WTC11 (cell line): ENCODE measurements at regions not wholly inside any gene's neighbourhood (a gene's known extent, or its start where the extent isn't known, plus 50 kb on each side); places are given as distances from the start of the nearest gene placed in this dataset.
"Not testable (repeated sequence)": the region's sequence is repeated elsewhere in the genome, so short reads cannot be mapped to it uniquely, and the experiment has no call there.

Experiments used
- ATAC-seq: fragments of 200-7000 bp; cut with Tn5 transposase; 2 replicates; pipeline ENCODE4 v1.10.0; 2021; ENCODE audit warnings: mild to moderate bottlenecking, moderate library complexity
- CTCF ChIA-PET: fragments of 300-600 bp; sonication (Branson Sonifier 250); formaldehyde crosslinking; loops from one replicate; lab custom pipeline; 2021; ENCODE audit warnings: antibody characterized with exemption; lab: Charles Lee
- POLR2A ChIA-PET: fragments of 350-600 bp; sonication (Branson Sonifier 250); formaldehyde crosslinking; loops from one replicate; lab custom pipeline; 2021; ENCODE audit warnings: antibody characterized with exemption; lab: Charles Lee
- DNase-seq: peaks from one replicate; pipeline ENCODE4 v3.0.0; 2021; ENCODE audit warnings: low spot score
- H3K27ac Mint-ChIP-seq: 2 replicates; pipeline ENCODE4 v1.8.0; 2021; ENCODE audit warnings: mixed read lengths
- H3K27me3 Mint-ChIP-seq: 2 replicates; pipeline ENCODE4 v1.8.0; 2021; ENCODE audit warnings: low read depth, mild to moderate bottlenecking, moderate library complexity, mixed read lengths
- H3K36me3 Mint-ChIP-seq: 2 replicates; pipeline ENCODE4 v1.8.0; 2021; ENCODE audit warnings: mixed read lengths
- H3K4me1 Mint-ChIP-seq: 2 replicates; pipeline ENCODE4 v1.8.0; 2022; ENCODE audit warnings: mixed read lengths
- H3K4me3 Mint-ChIP-seq: 2 replicates; pipeline ENCODE4 v1.8.0; 2021; ENCODE audit warnings: mild to moderate bottlenecking, moderate library complexity, mixed read lengths
- H3K9me3 Mint-ChIP-seq: 2 replicates; pipeline ENCODE4 v1.8.0; 2021; ENCODE audit warnings: mixed read lengths
- AFF4 ChIP-seq: sonication (generic); formaldehyde crosslinking; IDR thresholded peaks from 2 replicates; pipeline ENCODE4 v1.8.1; 2023; ENCODE audit warnings: mild to moderate bottlenecking, missing genetic modification reagents, borderline replicate concordance
- ATF2 ChIP-seq: sonication (generic); formaldehyde crosslinking; IDR thresholded peaks from 2 replicates; pipeline ENCODE4 v1.8.1; 2022; ENCODE audit warnings: low read depth, missing genetic modification reagents, borderline replicate concordance
- CDX4 ChIP-seq: fragments of 250-450 bp; sonication (Bioruptor Pico); IDR thresholded peaks from 2 replicates; pipeline ENCODE4 v1.9.0; 2021; ENCODE audit warnings: moderate library complexity, mild to moderate bottlenecking, inconsistent platforms, borderline replicate concordance
- E2F4 ChIP-seq: sonication (generic); formaldehyde crosslinking; IDR thresholded peaks from 2 replicates; pipeline ENCODE4 v1.8.1; 2022; ENCODE audit warnings: low read depth, mild to moderate bottlenecking, moderate library complexity, missing genetic modification reagents, borderline replicate concordance
- FOXP4 ChIP-seq: sonication (generic); formaldehyde crosslinking; IDR thresholded peaks from 2 replicates; pipeline ENCODE4 v1.8.0; 2022; ENCODE audit warnings: mild to moderate bottlenecking, missing genetic modification reagents
- GRHL2 ChIP-seq: fragments of 250-450 bp; sonication (Bioruptor Pico); IDR thresholded peaks from 2 replicates; pipeline ENCODE4 v1.8.0; 2022; ENCODE audit warnings: mild to moderate bottlenecking, moderate library complexity; ENCODE audit not compliant: insufficient replicate concordance, severe bottlenecking
- HMGA2 ChIP-seq: fragments of 250-450 bp; sonication (Bioruptor Pico); IDR thresholded peaks from 2 replicates; pipeline ENCODE4 v1.4.0; 2021; ENCODE audit warnings: mild to moderate bottlenecking, moderate library complexity
- NFE2L1 ChIP-seq: sonication (generic); formaldehyde crosslinking; IDR thresholded peaks from 2 replicates; pipeline ENCODE4 v1.8.1; 2023; ENCODE audit warnings: missing genetic modification reagents
- NR1H2 ChIP-seq: sonication (generic); formaldehyde crosslinking; IDR thresholded peaks from 2 replicates; pipeline ENCODE4 v1.9.0; 2021; ENCODE audit warnings: mild to moderate bottlenecking, moderate library complexity, missing genetic modification reagents
- NR3C1 ChIP-seq: sonication (generic); formaldehyde crosslinking; conservative IDR thresholded peaks from 2 replicates; pipeline ENCODE4 v1.8.1; 2023; ENCODE audit warnings: low read depth, mild to moderate bottlenecking, missing genetic modification reagents
- SMAD3 ChIP-seq: sonication (generic); formaldehyde crosslinking; IDR thresholded peaks from 2 replicates; pipeline ENCODE4 v1.8.0; 2022; ENCODE audit warnings: missing genetic modification reagents, mild to moderate bottlenecking, borderline replicate concordance
- TEAD1 ChIP-seq: sonication (generic); formaldehyde crosslinking; IDR thresholded peaks from 2 replicates; pipeline ENCODE4 v1.8.0; 2022; ENCODE audit warnings: mild to moderate bottlenecking, missing genetic modification reagents
- ZNF317 ChIP-seq: sonication (generic); formaldehyde crosslinking; IDR thresholded peaks from 2 replicates; pipeline ENCODE4 v1.8.1; 2023; ENCODE audit warnings: low read depth, mild to moderate bottlenecking, moderate library complexity, missing genetic modification reagents, borderline replicate concordance
- ZNF671 ChIP-seq: fragments of 250-450 bp; sonication (Bioruptor Pico); IDR thresholded peaks from 2 replicates; pipeline ENCODE4 v1.8.0; 2021; ENCODE audit warnings: mild to moderate bottlenecking

- ChIA-PET CTCF (no interaction called here), POLR2A (no interaction called here)
- DNase-seq (no peak), ATAC-seq (no peak)
- Mint-ChIP-seq H3K4me3 (no peak overlapping the region), H3K9me3 (peaks cover 27% of the 10 kb centered on the region), H3K36me3 (peaks cover 22% of the 10 kb centered on the region), H3K4me1 (peaks cover 27% of the 10 kb centered on the region), H3K27ac (no peak overlapping the region), H3K27me3 (no peaks in the 10 kb centered on the region)
- no peak for TF ChIP-seq SMAD3
- no peak for TF ChIP-seq NFE2L1 (CRISPR knock-in tag)
- no peak for TF ChIP-seq NR3C1 (CRISPR knock-in tag)
- TF ChIP-seq TEAD1: no peak
- TF ChIP-seq GRHL2 (CRISPR knock-in tag): no peak
- TF ChIP-seq NR1H2: no peak
- TF ChIP-seq ZNF317: no peak
- TF ChIP-seq ZNF671: no peak
- no peak for TF ChIP-seq ATF2
- TF ChIP-seq E2F4: no peak
Measured at GRCh38 chr4:28279249-28279648, 1418.6 kb downstream of the STIM2 start.

GRCh38 chr4:28286266-28286665 is 1425.6 kb downstream of the STIM2 start:
- Mint-ChIP-seq H3K36me3 (peaks cover 45% of the 10 kb centered on the region), H3K4me1 (peaks cover 27% of the 10 kb centered on the region), H3K9me3 (peaks cover 51% of the 10 kb centered on the region)
- ATAC-seq, POLR2A ChIA-PET, DNase-seq, H3K4me3 Mint-ChIP-seq, CTCF ChIA-PET, H3K27ac Mint-ChIP-seq, H3K27me3 Mint-ChIP-seq: not testable (repeated sequence)

- ATAC-seq (no peak), DNase-seq (no peak)
- Mint-ChIP-seq H3K27ac (0 out of 2 replicates have a peak overlapping the region, but pooled peaks have one; percentile 13), H3K4me1 (peaks cover 17% of the 10 kb centered on the region), H3K9me3 (peaks cover 46% of the 10 kb centered on the region), H3K36me3 (peaks cover 41% of the 10 kb centered on the region), H3K27me3 (no peaks in the 10 kb centered on the region), H3K4me3 (no peak overlapping the region)
- ChIA-PET POLR2A (no interaction called here), CTCF (no interaction called here)
- TF ChIP-seq AFF4 (CRISPR knock-in tag): no peak
- TF ChIP-seq FOXP4 (CRISPR knock-in tag): no peak
- no peak for TF ChIP-seq CDX4 (CRISPR knock-in tag)
- TF ChIP-seq HMGA2 (CRISPR knock-in tag): no peak
Measured at GRCh38 chr4:28287831-28288233, 1427.2 kb downstream of the STIM2 start.
